ENCODE measurements at regions not wholly inside any gene's neighbourhood (a gene's known extent, or its start where the extent isn't known, plus 50 kb on each side); places are given as distances from the start of the nearest gene placed in this dataset.

- Histone ChIP-seq H3K27ac (ENCODE audit: low read depth, low read length) (no peak overlapping the region), H3K27me3 (ENCODE audit: control insufficient read depth, insufficient read depth, low read length) (no peaks in the 10 kb centered on the region), H3K9me3 (ENCODE audit: control insufficient read depth, insufficient read depth, low read length) (no peaks in the 10 kb centered on the region), H3K4me3 (ENCODE audit: low read depth, low read length) (no peak overlapping the region)
- POLR2A ChIA-PET, result no interaction called here
- CTCF ChIA-PET, result interaction anchor here (0.7 to 1.3 kb wide), 2 partner anchors 37 to 39 kb away, joined by 3 read pairs; no protein-coding TSS in a partner anchor
- no peak for DNase-seq (ENCODE audit: low read depth, low spot score)
- no peak for TF ChIP-seq CTCF (IDR thresholded peaks at IDR 0.05; ENCODE audit: low read depth, low read length)
Observed at GRCh38 chr2:176691471-176691870, 422.2 kb downstream of the MTX2 start.

GRCh38 chr2:176692533-176692932 is 423.3 kb downstream of the MTX2 start:
- H3K9me3 ChIP-seq (ENCODE audit: control insufficient read depth, insufficient read depth, low read length), result no peaks in the 10 kb centered on the region
- POLR2A ChIA-PET, result no interaction called here
- no peak overlapping the region for H3K4me3 ChIP-seq (ENCODE audit: low read depth, low read length)
- H3K27ac ChIP-seq (ENCODE audit: low read depth, low read length), result no peak overlapping the region
- DNase-seq (ENCODE audit: low read depth, low spot score), result no peak
- no peaks in the 10 kb centered on the region for H3K27me3 ChIP-seq (ENCODE audit: control insufficient read depth, insufficient read depth, low read length)
- CTCF ChIA-PET, result interaction anchor here (1.3 kb wide), 1 partner anchor 40 kb away, joined by 3 read pairs; no protein-coding TSS in a partner anchor
- no peak for TF ChIP-seq CTCF (IDR thresholded peaks at IDR 0.05; ENCODE audit: low read depth, low read length)

GRCh38 chr2:176699098-176699497 is 429.9 kb downstream of the MTX2 start:
- no peak for DNase-seq (ENCODE audit: low read depth, low spot score)
- Histone ChIP-seq H3K27me3 (ENCODE audit: control insufficient read depth, insufficient read depth, low read length) (no peaks in the 10 kb centered on the region), H3K27ac (ENCODE audit: low read depth, low read length) (no peak overlapping the region), H3K4me3 (ENCODE audit: low read depth, low read length) (no peak overlapping the region), H3K9me3 (ENCODE audit: control insufficient read depth, insufficient read depth, low read length) (no peaks in the 10 kb centered on the region)
- no peak for TF ChIP-seq CTCF (IDR thresholded peaks at IDR 0.05; ENCODE audit: low read depth, low read length)
- ChIA-PET POLR2A (no interaction called here), CTCF (interaction anchor here (1.5 kb wide), 1 partner anchor 45 kb away, joined by 3 read pairs; no protein-coding TSS in a partner anchor)

- Histone ChIP-seq H3K27me3 (ENCODE audit: control insufficient read depth, insufficient read depth, low read length) (no peaks in the 10 kb centered on the region), H3K27ac (ENCODE audit: low read depth, low read length) (no peak overlapping the region), H3K4me3 (ENCODE audit: low read depth, low read length) (no peak overlapping the region), H3K9me3 (ENCODE audit: control insufficient read depth, insufficient read depth, low read length) (no peaks in the 10 kb centered on the region)
- no peak for TF ChIP-seq CTCF (IDR thresholded peaks at IDR 0.05; ENCODE audit: low read depth, low read length)
- ChIA-PET POLR2A (no interaction called here), CTCF (interaction anchor here (1.5 kb wide), 1 partner anchor 45 kb away, joined by 3 read pairs; no protein-coding TSS in a partner anchor)
- no peak for DNase-seq (ENCODE audit: low read depth, low spot score)
Observed at GRCh38 chr2:176699644-176700043, 430.4 kb downstream of the MTX2 start.

GRCh38 chr2:176702131-176702530 is 432.9 kb downstream of the MTX2 start:
- CTCF ChIA-PET, result interaction anchor here (1.0 kb wide), 1 partner anchor 576 kb away, joined by 3 read pairs; no protein-coding TSS in a partner anchor
- no peak overlapping the region for H3K27ac ChIP-seq (ENCODE audit: low read depth, low read length)
- H3K9me3 ChIP-seq (ENCODE audit: control insufficient read depth, insufficient read depth, low read length), result no peaks in the 10 kb centered on the region
- no peaks in the 10 kb centered on the region for H3K27me3 ChIP-seq (ENCODE audit: control insufficient read depth, insufficient read depth, low read length)
- no peak for TF ChIP-seq CTCF (IDR thresholded peaks at IDR 0.05; ENCODE audit: low read depth, low read length)
- POLR2A ChIA-PET, result no interaction called here
- DNase-seq (ENCODE audit: low read depth, low spot score), result no peak
- H3K4me3 ChIP-seq (ENCODE audit: low read depth, low read length), result no peak overlapping the region

Measured in AG04450 (cell line).